ENCODE measurements at regions not wholly inside any gene's neighbourhood (a gene's known extent, or its start where the extent isn't known, plus 50 kb on each side); places are given as distances from the start of the nearest gene placed in this dataset.
"Not testable (repeated sequence)": the region's sequence is repeated elsewhere in the genome, so short reads cannot be mapped to it uniquely, and the experiment has no call there.

GRCh38 chr12:61044766-61045165 lies 1215.4 kb upstream of the USP15 start:
- no peak for DNase-seq (ENCODE audit: low read depth)

GRCh38 chr12:61070640-61071414 lies 1189.4 kb upstream of the USP15 start:
- DNase-seq (ENCODE audit: low read depth), result no peak

GRCh38 chr12:61072717-61073116 lies 1187.5 kb upstream of the USP15 start:
- no peak for DNase-seq (ENCODE audit: low read depth)

GRCh38 chr12:61095111-61095510 lies 1165.1 kb upstream of the USP15 start:
- no peak for DNase-seq (ENCODE audit: low read depth)

- no peak for DNase-seq (ENCODE audit: low read depth)
Observed at GRCh38 chr12:61098031-61098580, 1162.1 kb upstream of the USP15 start.

- no peak for DNase-seq (ENCODE audit: low read depth)
Observed at GRCh38 chr12:61107118-61107517, 1153.1 kb upstream of the USP15 start.

- DNase-seq (ENCODE audit: low read depth), result no peak
Observed at GRCh38 chr12:61111218-61111617, 1149.0 kb upstream of the USP15 start.

- DNase-seq (ENCODE audit: low read depth), result no peak
Observed at GRCh38 chr12:61137677-61138414, 1122.4 kb upstream of the USP15 start.

- no peak for DNase-seq (ENCODE audit: low read depth)
Observed at GRCh38 chr12:61138415-61138759, 1121.8 kb upstream of the USP15 start.

- no peak for DNase-seq (ENCODE audit: low read depth)
Observed at GRCh38 chr12:61161961-61162360, 1098.2 kb upstream of the USP15 start.

GRCh38 chr12:61188801-61189595 lies 1071.2 kb upstream of the USP15 start:
- DNase-seq (ENCODE audit: low read depth), result no peak

GRCh38 chr12:61213646-61214045 lies 1046.6 kb upstream of the USP15 start:
- DNase-seq (ENCODE audit: low read depth), result no peak

GRCh38 chr12:61220337-61220736 lies 1039.9 kb upstream of the USP15 start:
- DNase-seq (ENCODE audit: low read depth), result no peak

GRCh38 chr12:61232040-61232439 lies 1028.2 kb upstream of the USP15 start:
- no peak for DNase-seq (ENCODE audit: low read depth)

- no peak for DNase-seq (ENCODE audit: low read depth)
Observed at GRCh38 chr12:61250303-61250702, 1009.9 kb upstream of the USP15 start.

GRCh38 chr12:61251076-61251475 lies 1009.1 kb upstream of the USP15 start:
- DNase-seq (ENCODE audit: low read depth), result no peak

GRCh38 chr12:61254225-61254624 lies 1006.0 kb upstream of the USP15 start:
- no peak for DNase-seq (ENCODE audit: low read depth)

GRCh38 chr12:61264294-61264693 lies 995.9 kb upstream of the USP15 start:
- not testable (repeated sequence) for DNase-seq (ENCODE audit: low read depth)

- DNase-seq (ENCODE audit: low read depth), result no peak
Observed at GRCh38 chr12:61267474-61267873, 992.7 kb upstream of the USP15 start.

GRCh38 chr12:61272441-61272840 lies 987.8 kb upstream of the USP15 start:
- no peak for DNase-seq (ENCODE audit: low read depth)

GRCh38 chr12:61282790-61283575 lies 977.2 kb upstream of the USP15 start:
- no peak for DNase-seq (ENCODE audit: low read depth)

- DNase-seq (ENCODE audit: low read depth), result no peak
Observed at GRCh38 chr12:61290473-61290872, 969.7 kb upstream of the USP15 start.
